Endothelial cell of umbilical vein (primary cell): ENCODE measurements at regions not wholly inside any gene's neighbourhood (a gene's known extent, or its start where the extent isn't known, plus 50 kb on each side); places are given as distances from the start of the nearest gene placed in this dataset.

Experiments used
- BruUV-seq: library from RNA; stranded (reverse); fragments of 400-500 nt; replicated peaks from 2 replicates; lab custom pipeline; 2021; lab: Mats Ljungman, UMichigan
- CTCF ChIA-PET: fragments of 300-600, 350-600 bp; sonication (Branson Sonifier 250); formaldehyde crosslinking; loops from one replicate; lab custom pipeline; 2021; ENCODE audit warnings: antibody characterized with exemption, inconsistent platforms; lab: Charles Lee
- POLR2A ChIA-PET: fragments of 300-600, 350-600 bp; sonication (Branson Sonifier 250); formaldehyde crosslinking; loops from one replicate; lab custom pipeline; 2021; ENCODE audit warnings: antibody characterized with exemption, inconsistent platforms; lab: Charles Lee
- DNase-seq: peaks from one replicate; pipeline ENCODE4 v3.0.0-alpha.2; 2011; ENCODE audit warnings: low read depth, low spot score
- FAIRE-seq: peaks from 2 replicates; lab custom pipeline; 2011; peaks lifted over from hg19 to GRCh38; lab: Jason Lieb, UNC
- H2AFZ ChIP-seq: 2 replicates; pipeline ENCODE4 v1.6.0; 2012; ENCODE audit warnings: low read depth, low read length, control low read depth, inconsistent platforms
- H3K27ac ChIP-seq: 2 replicates; pipeline ENCODE4 v1.5.1; 2011; ENCODE audit warnings: low read depth, mild to moderate bottlenecking, control low read depth, low read length, moderate library complexity; ENCODE audit not compliant: insufficient read depth
- H3K27me3 ChIP-seq, 2 experiments: 2 replicates each; pipeline versions ENCODE4 v1.6.0 to v1.6.1; 2011; ENCODE audit warnings: low read length in 2 of 2, mixed read lengths in 1 of 2; ENCODE audit not compliant: control insufficient read depth in 2 of 2, insufficient read depth in 2 of 2
- H3K36me3 ChIP-seq, 2 experiments: 2 replicates in 1 of 2; 3 replicates in 1 of 2; pipeline ENCODE4 v1.5.1; 2011; ENCODE audit warnings: low read length in 2 of 2, mild to moderate bottlenecking in 1 of 2, moderate library complexity in 1 of 2; ENCODE audit not compliant: control insufficient read depth in 2 of 2, insufficient read depth in 2 of 2; ENCODE audit errors: extremely low read depth in 1 of 2
- H3K4me1 ChIP-seq: 3 replicates; pipeline ENCODE4 v1.5.1; 2011; ENCODE audit warnings: mild to moderate bottlenecking, low read length; ENCODE audit not compliant: control insufficient read depth, insufficient read depth; ENCODE audit errors: extremely low read depth
- H3K4me2 ChIP-seq: 2 replicates; pipeline ENCODE4 v1.6.1; 2011; ENCODE audit warnings: low read length, control low read depth, mixed read lengths; ENCODE audit not compliant: insufficient read depth
- H3K4me3 ChIP-seq, 3 experiments: fragments of 200-600 bp in 1 of 3; sonication (generic), shearing (Covaris generic) in 1 of 3; replicated peaks in 1 of 3; 2 replicates each; pipeline ENCODE4 v1.5.1; 2011 to 2016; ENCODE audit warnings: control low read depth in 3 of 3, low read length in 3 of 3, mild to moderate bottlenecking in 2 of 3, inconsistent platforms in 1 of 3, low read depth in 1 of 3, moderate library complexity in 1 of 3; ENCODE audit not compliant: insufficient read depth in 1 of 3
- H3K79me2 ChIP-seq: 2 replicates; pipeline ENCODE4 v1.6.0; 2012; ENCODE audit warnings: low read length, inconsistent platforms; ENCODE audit not compliant: control insufficient read depth, insufficient read depth
- H3K9ac ChIP-seq: replicated peaks from 2 replicates; pipeline ENCODE3; 2011; ENCODE audit warnings: low read length, control low read depth; ENCODE audit not compliant: insufficient read depth; ENCODE audit errors: extremely low read depth
- H3K9me1 ChIP-seq: replicated peaks from 3 replicates; pipeline ENCODE4 v1.6.0; 2011; ENCODE audit warnings: mild to moderate bottlenecking, low read length; ENCODE audit not compliant: control insufficient read depth, insufficient read depth; ENCODE audit errors: extremely low read depth
- H3K9me3 ChIP-seq: replicated peaks from 2 replicates; pipeline ENCODE4 v1.5.1; 2012; ENCODE audit warnings: low read length, inconsistent platforms; ENCODE audit not compliant: control insufficient read depth, insufficient read depth
- H4K20me1 ChIP-seq: replicated peaks from 2 replicates; pipeline ENCODE3; 2011; ENCODE audit warnings: mild to moderate bottlenecking, low read length; ENCODE audit not compliant: control insufficient read depth, insufficient read depth; ENCODE audit errors: extremely low read depth
- EZH2 ChIP-seq: IDR thresholded peaks from 2 replicates; pipeline ENCODE4 v1.6.1; 2012; ENCODE audit warnings: borderline replicate concordance, low read depth, mild to moderate bottlenecking, moderate library complexity, low read length, inconsistent platforms; ENCODE audit not compliant: severe bottlenecking
- FOS ChIP-seq: IDR thresholded peaks from 2 replicates; pipeline ENCODE4 v1.6.1; 2011; ENCODE audit warnings: mild to moderate bottlenecking, low read length, moderate library complexity, borderline replicate concordance; ENCODE audit not compliant: insufficient read depth
- GATA2 ChIP-seq: IDR thresholded peaks from 2 replicates; pipeline ENCODE4 v1.7.0; 2011; ENCODE audit warnings: low read depth, mild to moderate bottlenecking, moderate library complexity, mixed read lengths, low read length; ENCODE audit not compliant: insufficient read length, insufficient read depth
- JUN ChIP-seq: IDR thresholded peaks from 2 replicates; pipeline ENCODE4 v1.6.1; 2011; ENCODE audit warnings: borderline replicate concordance, low read depth; ENCODE audit not compliant: insufficient read length, insufficient read depth
- MAX ChIP-seq: IDR thresholded peaks from 2 replicates; pipeline ENCODE4 v1.6.1; 2011; ENCODE audit not compliant: insufficient read depth, insufficient read length
- MYC ChIP-seq: IDR thresholded peaks from one replicate; pipeline ENCODE4 v1.6.1; 2011; ENCODE audit warnings: mild to moderate bottlenecking, low read depth, low read length
- POLR2A ChIP-seq: IDR thresholded peaks from 2 replicates; pipeline ENCODE4 v1.6.1; 2012; ENCODE audit warnings: low read depth, mild to moderate bottlenecking, control low read depth, low read length
- POLR2AphosphoS5 ChIP-seq: IDR thresholded peaks from 2 replicates; pipeline ENCODE4 v1.6.1; 2012; ENCODE audit warnings: low read depth, mild to moderate bottlenecking, control low read depth, low read length, moderate library complexity; ENCODE audit not compliant: insufficient read depth
- dilution Hi-C: fragments of 300-500 bp; cut with MboI; formaldehyde crosslinking; loops from one replicate; pipeline ENCODE4 v1.15.0; 2019; ENCODE audit warnings: low sequenced_read_pairs; ENCODE audit not compliant: extremely low pct_ligation_motif_present
- intact Hi-C: fragments of 100-400 bp; cut with micrococcal nuclease; formaldehyde crosslinking; loops from one replicate; pipeline ENCODE4 v1.10.0; 2022
- TF ChIP-seq, protein P1 (sequence below), 2 donors: IDR thresholded peaks; 1 replicate in 1 of 2; 2 replicates in 1 of 2; pipeline ENCODE4 v1.5.1; 2011; ENCODE audit warnings: low read length in 2 of 2, mild to moderate bottlenecking in 2 of 2, moderate library complexity in 2 of 2, control low read depth in 1 of 2, inconsistent platforms in 1 of 2, low read depth in 1 of 2; ENCODE audit not compliant: insufficient read depth in 1 of 2; ENCODE audit errors: extremely low read depth in 1 of 2

- CTCF ChIA-PET, result interaction anchor here (0.7 to 2.2 kb wide), 5 partner anchors 9 to 282 kb away, joined by 3 to 8 read pairs (median 5); no protein-coding TSS in a partner anchor
- no peak overlapping the region for H3K4me2 ChIP-seq
These were observed 67.7 kb upstream of the ANO3 start for GRCh38 chr11:26264266-26264665.

More at GRCh38 chr11:26264266-26264665, 67.7 kb upstream of the ANO3 start:
- Histone ChIP-seq H3K27ac (no peak overlapping the region), H3K4me1 (no peaks in the 10 kb centered on the region), H3K9me3 (no peaks in the 10 kb centered on the region), H3K9ac (no peak overlapping the region), H2AFZ (no peak overlapping the region), H3K4me3 (no peak overlapping the region), H3K79me2 (no peaks in the 10 kb centered on the region), H3K27me3 (no peaks in the 10 kb centered on the region), H3K36me3 (no peaks in the 10 kb centered on the region), H4K20me1 (no peaks in the 10 kb centered on the region), H3K9me1 (no peaks in the 10 kb centered on the region)
- TF ChIP-seq MAX (no peak), POLR2AphosphoS5 (no peak), GATA2 (no peak), POLR2A (no peak), JUN (no peak), MYC (no peak), EZH2 (no peak), FOS (no peak)
- TF ChIP-seq, protein P1, sequence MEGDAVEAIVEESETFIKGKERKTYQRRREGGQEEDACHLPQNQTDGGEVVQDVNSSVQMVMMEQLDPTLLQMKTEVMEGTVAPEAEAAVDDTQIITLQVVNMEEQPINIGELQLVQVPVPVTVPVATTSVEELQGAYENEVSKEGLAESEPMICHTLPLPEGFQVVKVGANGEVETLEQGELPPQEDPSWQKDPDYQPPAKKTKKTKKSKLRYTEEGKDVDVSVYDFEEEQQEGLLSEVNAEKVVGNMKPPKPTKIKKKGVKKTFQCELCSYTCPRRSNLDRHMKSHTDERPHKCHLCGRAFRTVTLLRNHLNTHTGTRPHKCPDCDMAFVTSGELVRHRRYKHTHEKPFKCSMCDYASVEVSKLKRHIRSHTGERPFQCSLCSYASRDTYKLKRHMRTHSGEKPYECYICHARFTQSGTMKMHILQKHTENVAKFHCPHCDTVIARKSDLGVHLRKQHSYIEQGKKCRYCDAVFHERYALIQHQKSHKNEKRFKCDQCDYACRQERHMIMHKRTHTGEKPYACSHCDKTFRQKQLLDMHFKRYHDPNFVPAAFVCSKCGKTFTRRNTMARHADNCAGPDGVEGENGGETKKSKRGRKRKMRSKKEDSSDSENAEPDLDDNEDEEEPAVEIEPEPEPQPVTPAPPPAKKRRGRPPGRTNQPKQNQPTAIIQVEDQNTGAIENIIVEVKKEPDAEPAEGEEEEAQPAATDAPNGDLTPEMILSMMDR (IDR thresholded peaks at IDR 0.05; ENCODE audit: extremely low read depth in 1 of 2, insufficient read depth in 1 of 2, low read depth in 1 of 2, low read length in 2 of 2), result no peak
- POLR2A ChIA-PET, result no interaction called here
- intact Hi-C loops, result no loop called here
- FAIRE-seq, result no peak
- dilution Hi-C loops, result no loop called here
- DNase-seq, result no peak
- no TSS peak for BruUV-seq
